H1 (cell line): ENCODE measurements at regions not wholly inside any gene's neighbourhood (a gene's known extent, or its start where the extent isn't known, plus 50 kb on each side); places are given as distances from the start of the nearest gene placed in this dataset.

Source experiments
- CTCF ChIA-PET: fragments of 300-600 bp; sonication (Branson Sonifier 250); formaldehyde crosslinking; loops from one replicate; lab custom pipeline; 2021; ENCODE audit not compliant: partially characterized antibody; lab: Charles Lee
- POLR2A ChIA-PET: fragments of 300-600 bp; sonication (Branson Sonifier 250); formaldehyde crosslinking; loops from one replicate; lab custom pipeline; 2021; ENCODE audit warnings: inconsistent platforms; ENCODE audit not compliant: partially characterized antibody; lab: Charles Lee
- DNase-seq, 2 experiments: peaks; one replicate each; pipeline versions ENCODE4 v3.0.0 to v3.0.0-alpha.2; 2010 to 2022; ENCODE audit warnings: low spot score in 2 of 2, low read depth in 1 of 2, mixed read lengths in 1 of 2
- FAIRE-seq: peaks from 2 replicates; lab custom pipeline; 2011; peaks lifted over from hg19 to GRCh38; lab: Jason Lieb, UNC
- H2AFZ ChIP-seq: 2 replicates; pipeline ENCODE4 v1.8.1; 2012; ENCODE audit warnings: low read length, inconsistent platforms
- H2AK5ac ChIP-seq: 2 replicates; pipeline ENCODE4 v1.6.1; 2013; ENCODE audit warnings: low read depth, low read length
- H2BK120ac ChIP-seq: replicated peaks from 2 replicates; pipeline ENCODE3; 2013; ENCODE audit warnings: low read depth, low read length, inconsistent platforms
- H2BK12ac ChIP-seq: 2 replicates; pipeline ENCODE4 v1.6.1; 2013; ENCODE audit warnings: low read depth, low read length
- H2BK15ac ChIP-seq: 2 replicates; pipeline ENCODE4 v1.6.1; 2013; ENCODE audit warnings: low read length
- H2BK20ac ChIP-seq: 2 replicates; pipeline ENCODE4 v1.6.1; 2013; ENCODE audit warnings: low read length
- H2BK5ac ChIP-seq: 2 replicates; pipeline ENCODE4 v1.6.1; 2013; ENCODE audit warnings: low read depth, low read length
- H3K14ac ChIP-seq: 2 replicates; pipeline ENCODE4 v1.6.1; 2013; ENCODE audit warnings: inconsistent platforms; ENCODE audit not compliant: insufficient read length
- H3K18ac ChIP-seq: 2 replicates; pipeline ENCODE4 v1.6.1; 2013; ENCODE audit warnings: low read length; ENCODE audit errors: extremely low read depth
- H3K23ac ChIP-seq: 2 replicates; pipeline ENCODE4 v1.6.1; 2013; ENCODE audit warnings: inconsistent platforms; ENCODE audit not compliant: insufficient read length
- H3K23me2 ChIP-seq: 2 replicates; pipeline ENCODE4 v1.6.1; 2013; ENCODE audit warnings: low read depth, low read length
- H3K27ac ChIP-seq: 2 replicates; pipeline ENCODE4 v1.6.1; 2011; ENCODE audit warnings: low read depth, low read length, inconsistent platforms
- H3K27me3 ChIP-seq, 4 experiments: replicated peaks in 1 of 4; 1 replicate in 1 of 4; 2 replicates in 3 of 4; pipeline versions ENCODE4 v1.6.1 to v1.8.1; 2011 to 2013; ENCODE audit warnings: low read length in 3 of 4, mild to moderate bottlenecking in 3 of 4, inconsistent platforms in 2 of 4, mixed read lengths in 2 of 4, moderate library complexity in 1 of 4; ENCODE audit not compliant: control insufficient read depth in 3 of 4, insufficient read depth in 3 of 4; ENCODE audit errors: extremely low read depth in 1 of 4
- H3K36me3 ChIP-seq, 4 experiments: 2 replicates each; pipeline versions ENCODE4 v1.6.1 to v1.8.1; 2011 to 2013; ENCODE audit warnings: mild to moderate bottlenecking in 4 of 4, low read length in 3 of 4, moderate library complexity in 2 of 4, control low read depth in 1 of 4, inconsistent platforms in 1 of 4; ENCODE audit not compliant: insufficient read depth in 4 of 4, control insufficient read depth in 2 of 4
- H3K4ac ChIP-seq: replicated peaks from 2 replicates; pipeline ENCODE3; 2013; ENCODE audit warnings: low read length, low read depth, mixed read lengths, inconsistent platforms; ENCODE audit not compliant: insufficient read length
- H3K4me1 ChIP-seq, 4 experiments: replicated peaks in 1 of 4; 1 replicate in 1 of 4; 2 replicates in 3 of 4; pipeline versions ENCODE4 v1.6.1 to v1.8.1; 2011 to 2013; ENCODE audit warnings: low read length in 3 of 4, inconsistent platforms in 2 of 4, mixed read lengths in 1 of 4; ENCODE audit not compliant: insufficient read depth in 4 of 4, control insufficient read depth in 3 of 4
- H3K4me2 ChIP-seq, 2 experiments: 2 replicates each; pipeline versions ENCODE4 v1.6.1 to v1.8.1; 2011 to 2013; ENCODE audit warnings: low read depth in 2 of 2, low read length in 2 of 2, control low read depth in 1 of 2, inconsistent platforms in 1 of 2, mild to moderate bottlenecking in 1 of 2; ENCODE audit not compliant: insufficient read depth in 1 of 2
- H3K4me3 ChIP-seq, 4 experiments: fragments of 200-600, 300-600 bp in 1 of 4; sonication (generic), shearing (Covaris generic), sonication (Bioruptor Twin) in 1 of 4; 2 replicates each; pipeline versions ENCODE4 v1.5.1 to v1.8.1; 2011 to 2016; ENCODE audit warnings: low read length in 4 of 4, low read depth in 3 of 4, control low read depth in 2 of 4, inconsistent platforms in 2 of 4, mild to moderate bottlenecking in 2 of 4, mixed read lengths in 1 of 4, moderate library complexity in 1 of 4; ENCODE audit not compliant: insufficient read depth in 2 of 4; ENCODE audit errors: extremely low read depth in 1 of 4
- H3K56ac ChIP-seq: replicated peaks from 2 replicates; pipeline ENCODE3; 2013; ENCODE audit warnings: low read depth, mild to moderate bottlenecking, mixed read lengths, low read length, inconsistent platforms; ENCODE audit not compliant: insufficient read length
- H3K79me1 ChIP-seq: 2 replicates; pipeline ENCODE4 v1.6.1; 2013; ENCODE audit warnings: low read depth, low read length, control low read depth
- H3K79me2 ChIP-seq, 2 experiments: 2 replicates each; pipeline versions ENCODE4 v1.6.1 to v1.8.1; 2012 to 2013; ENCODE audit warnings: low read length in 2 of 2, mild to moderate bottlenecking in 2 of 2, inconsistent platforms in 1 of 2; ENCODE audit not compliant: insufficient read depth in 2 of 2, control insufficient read depth in 1 of 2
- H3K9ac ChIP-seq, 4 experiments: replicated peaks in 1 of 4; 1 replicate in 1 of 4; 2 replicates in 3 of 4; pipeline versions ENCODE4 v1.6.1 to v1.8.1; 2011 to 2013; ENCODE audit warnings: low read depth in 3 of 4, low read length in 3 of 4, control low read depth in 2 of 4, mild to moderate bottlenecking in 2 of 4, moderate library complexity in 2 of 4, inconsistent platforms in 1 of 4; ENCODE audit errors: extremely low read depth in 1 of 4
- H3K9me3 ChIP-seq, 2 experiments: 2 replicates each; pipeline versions ENCODE4 v1.6.1 to v1.8.1; 2012 to 2013; ENCODE audit warnings: mild to moderate bottlenecking in 2 of 2, moderate library complexity in 2 of 2, control low read depth in 1 of 2, inconsistent platforms in 1 of 2, low read depth in 1 of 2, low read length in 1 of 2, mixed read lengths in 1 of 2; ENCODE audit not compliant: insufficient read depth in 2 of 2
- H4K20me1 ChIP-seq, 2 experiments: replicated peaks in 1 of 2; 2 replicates each; pipeline versions ENCODE3 to v1.8.1; 2011 to 2013; ENCODE audit warnings: inconsistent platforms in 2 of 2, low read length in 2 of 2, mild to moderate bottlenecking in 1 of 2; ENCODE audit not compliant: insufficient read depth in 2 of 2, control insufficient read depth in 1 of 2
- H4K5ac ChIP-seq: 2 replicates; pipeline ENCODE4 v1.6.1; 2013; ENCODE audit warnings: low read length, low read depth, mixed read lengths, inconsistent platforms; ENCODE audit not compliant: insufficient read length
- H4K8ac ChIP-seq: 2 replicates; pipeline ENCODE4 v1.8.0; 2013; ENCODE audit warnings: mild to moderate bottlenecking, moderate library complexity, low read length, inconsistent platforms; ENCODE audit not compliant: insufficient read depth; ENCODE audit errors: extremely low read depth
- H4K91ac ChIP-seq: replicated peaks from 2 replicates; pipeline ENCODE3; 2013; ENCODE audit warnings: low read length, mixed read lengths, inconsistent platforms; ENCODE audit not compliant: insufficient read length
- ATF3 ChIP-seq: IDR thresholded peaks from 2 replicates; pipeline ENCODE4 v1.6.1; 2011; ENCODE audit warnings: low read depth, mild to moderate bottlenecking, low read length; ENCODE audit not compliant: insufficient read depth
- FOSL1 ChIP-seq: IDR thresholded peaks from 2 replicates; pipeline ENCODE4 v1.6.1; 2011; ENCODE audit warnings: mild to moderate bottlenecking, low read depth, low read length, moderate library complexity; ENCODE audit not compliant: insufficient read depth
- WGBS, 2 experiments: shearing (Covaris generic) in 1 of 2; methylation state at CpG; one replicate each; pipeline versions ENCODE4 v1.1.6 to v1.1.7; 2013 to 2015; ENCODE audit warnings: low lambda C conversion rate in 2 of 2, mixed read lengths in 2 of 2, inconsistent platforms in 1 of 2, low coverage in 1 of 2, missing lambda C conversion rate in 1 of 2; ENCODE audit not compliant: insufficient replicate concordance in 2 of 2, insufficient coverage in 1 of 2, insufficient read length in 1 of 2; ENCODE audit errors: extremely low coverage in 1 of 2, missing lambda C conversion rate in 1 of 2; 5-methylcytosine and 5-hydroxymethylcytosine counted together

- no peak for FAIRE-seq
- H3K27ac ChIP-seq, result no peak overlapping the region
- no peaks in the 10 kb centered on the region for H3K27me3 ChIP-seq
- H3K9me3 ChIP-seq, result no peaks in the 10 kb centered on the region
- WGBS, 2 experiments, result 100% methylated on average over 1 of the region's 1 CpG; no CpG with 5 or more reads in 1 of the 2 experiments
- no peaks in the 10 kb centered on the region for H3K36me3 ChIP-seq
- H3K4me1 ChIP-seq, result no peaks in the 10 kb centered on the region
- H2AFZ ChIP-seq, result no peak overlapping the region
- H3K56ac ChIP-seq, result no peak overlapping the region
- POLR2A ChIA-PET, result no interaction called here
- no peak overlapping the region for H4K8ac ChIP-seq
- no peak overlapping the region for H3K4me3 ChIP-seq
- H4K5ac ChIP-seq, result no peak overlapping the region
- H3K23me2 ChIP-seq, result no peaks in the 10 kb centered on the region; the same call in 1 of the 2 replicates
- H3K4me2 ChIP-seq, result no peak overlapping the region
- H2BK15ac ChIP-seq, result no peak overlapping the region
- H4K20me1 ChIP-seq, result no peaks in the 10 kb centered on the region
- no peak overlapping the region for H3K9ac ChIP-seq
- no peak overlapping the region for H4K91ac ChIP-seq
- H3K14ac ChIP-seq, result no peak overlapping the region
- DNase-seq, result no peak
- no peak overlapping the region for H2BK120ac ChIP-seq
- H3K79me1 ChIP-seq, result no peaks in the 10 kb centered on the region
- CTCF ChIA-PET, result interaction anchor here (1.3 kb wide), 1 partner anchor 213 kb away, joined by 3 read pairs; no protein-coding TSS in a partner anchor
- no peaks in the 10 kb centered on the region for H3K79me2 ChIP-seq
- no peak overlapping the region for H2BK12ac ChIP-seq
- H2AK5ac ChIP-seq, result no peak overlapping the region
- H2BK20ac ChIP-seq, result no peak overlapping the region
- H3K18ac ChIP-seq, result no peak overlapping the region
- H2BK5ac ChIP-seq, result no peak overlapping the region
- no peak overlapping the region for H3K4ac ChIP-seq
- no peak overlapping the region for H3K23ac ChIP-seq
- no peak for TF ChIP-seq ATF3
- TF ChIP-seq FOSL1, result no peak
Observed at GRCh38 chr3:80999481-80999880, 762.0 kb downstream of the GBE1 start.
